ENCODE measurements at regions not wholly inside any gene's neighbourhood (a gene's known extent, or its start where the extent isn't known, plus 50 kb on each side); places are given as distances from the start of the nearest gene placed in this dataset.

- DNase-seq = no peak
Measured at GRCh38 chr3:25259871-25260270, 168.2 kb upstream of the RARB start.

GRCh38 chr3:25262322-25262721 is 165.7 kb upstream of the RARB start:
- DNase-seq = no peak

GRCh38 chr3:25265284-25265683 is 162.8 kb upstream of the RARB start:
- no peak for DNase-seq

- no peak for DNase-seq
Measured at GRCh38 chr3:25266677-25267076, 161.4 kb upstream of the RARB start.

GRCh38 chr3:25272090-25272489 is 156.0 kb upstream of the RARB start:
- no peak for DNase-seq

- no peak for DNase-seq
Measured at GRCh38 chr3:25273582-25274171, 154.4 kb upstream of the RARB start.

GRCh38 chr3:25277503-25277902 is 150.6 kb upstream of the RARB start:
- no peak for DNase-seq

GRCh38 chr3:25281041-25281731 is 146.9 kb upstream of the RARB start:
- no peak for DNase-seq

GRCh38 chr3:25281732-25282126 is 146.3 kb upstream of the RARB start:
- no peak for DNase-seq

GRCh38 chr3:25283613-25284012 is 144.4 kb upstream of the RARB start:
- DNase-seq = no peak

- DNase-seq = no peak
Measured at GRCh38 chr3:25284249-25284648, 143.8 kb upstream of the RARB start.

GRCh38 chr3:25287291-25287884 is 140.7 kb upstream of the RARB start:
- DNase-seq = no peak

- DNase-seq = no peak
Measured at GRCh38 chr3:25288413-25288812, 139.7 kb upstream of the RARB start.

GRCh38 chr3:25289156-25289555 is 138.9 kb upstream of the RARB start:
- no peak for DNase-seq

- no peak for DNase-seq
Measured at GRCh38 chr3:25289663-25290062, 138.4 kb upstream of the RARB start.

GRCh38 chr3:25291481-25291905 is 136.6 kb upstream of the RARB start:
- no peak for DNase-seq

GRCh38 chr3:25292036-25292435 is 136.0 kb upstream of the RARB start:
- DNase-seq = no peak

- no peak for DNase-seq
Measured at GRCh38 chr3:25292595-25292994, 135.5 kb upstream of the RARB start.

GRCh38 chr3:25293736-25294135 is 134.3 kb upstream of the RARB start:
- no peak for DNase-seq

- no peak for DNase-seq
Measured at GRCh38 chr3:25294169-25294805, 133.8 kb upstream of the RARB start.

GRCh38 chr3:25297667-25298585 is 130.1 kb upstream of the RARB start:
- DNase-seq = no peak

GRCh38 chr3:25300141-25300540 is 127.9 kb upstream of the RARB start:
- DNase-seq = no peak

GRCh38 chr3:25304916-25305315 is 123.1 kb upstream of the RARB start:
- no peak for DNase-seq

Data from CD4-positive, alpha-beta T cell treated with Interleukin-1 beta for 1 hour (primary cell).